Muscle layer of colon (tissue), 2 donors: ENCODE measurements at regions not wholly inside any gene's neighbourhood (a gene's known extent, or its start where the extent isn't known, plus 50 kb on each side); places are given as distances from the start of the nearest gene placed in this dataset.
"Not testable (repeated sequence)": the region's sequence is repeated elsewhere in the genome, so short reads cannot be mapped to it uniquely, and the experiment has no call there.

ENCODE experiments used
- H3K27ac ChIP-seq: one replicate; pipeline ENCODE4 v1.7.0; 2013; ENCODE audit warnings: low read depth, mild to moderate bottlenecking, low read length, moderate library complexity
- H3K27me3 ChIP-seq, 2 donors: one replicate each; pipeline ENCODE4 v1.7.0; 2013; ENCODE audit warnings: low read length in 2 of 2, mild to moderate bottlenecking in 2 of 2; ENCODE audit not compliant: insufficient read depth in 2 of 2, control insufficient read depth in 1 of 2
- H3K36me3 ChIP-seq: one replicate; pipeline ENCODE4 v1.7.0; 2013; ENCODE audit warnings: mild to moderate bottlenecking, low read length; ENCODE audit not compliant: insufficient read depth
- H3K4me1 ChIP-seq: one replicate; pipeline ENCODE4 v1.7.0; 2013; ENCODE audit warnings: mild to moderate bottlenecking, low read length; ENCODE audit not compliant: insufficient read depth
- H3K4me3 ChIP-seq, 2 donors: one replicate each; pipeline ENCODE4 v1.7.0; 2013; ENCODE audit warnings: low read length in 2 of 2, low read depth in 1 of 2, mild to moderate bottlenecking in 1 of 2, moderate library complexity in 1 of 2
- H3K9ac ChIP-seq: one replicate; pipeline ENCODE4 v1.7.0; 2013; ENCODE audit warnings: low read length
- H3K9me3 ChIP-seq: one replicate; pipeline ENCODE4 v1.7.0; 2013; ENCODE audit warnings: mild to moderate bottlenecking, low read length
- donor health status: abdominal sarcoma.
- donor health status: Adenocarcinoma of cecum.

DNA sequence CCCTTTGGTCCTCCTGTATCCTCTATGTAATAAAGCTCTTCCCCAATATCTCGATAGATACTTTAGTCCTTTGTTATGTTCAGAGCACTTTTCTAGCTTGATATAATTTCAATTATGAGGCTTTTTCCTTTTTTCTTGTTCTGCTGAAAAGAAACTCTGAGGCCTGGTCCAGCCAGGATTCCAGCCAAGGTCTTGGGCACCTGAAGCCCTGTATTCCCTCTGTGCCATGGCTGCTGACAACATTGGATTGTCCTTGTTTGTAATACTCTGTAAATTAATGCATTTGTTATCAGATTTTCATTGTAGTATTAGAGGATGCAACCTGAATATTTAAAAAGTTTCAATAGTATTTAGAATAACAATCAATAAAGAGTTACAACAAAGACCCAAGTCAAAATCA, 67.9 kb upstream of the ADAMTS5 start:
- H3K27ac ChIP-seq: no peak overlapping the region
- no peaks in the 10 kb centered on the region for H3K9me3 ChIP-seq
- H3K36me3 ChIP-seq: no peaks in the 10 kb centered on the region
- H3K27me3 ChIP-seq: no peaks in the 10 kb centered on the region
- H3K9ac ChIP-seq: no peak overlapping the region
- no peak overlapping the region for H3K4me3 ChIP-seq
- H3K4me1 ChIP-seq: peaks cover 7% of the 10 kb centered on the region

GRCh38 chr21:27033471-27033870, 66.6 kb upstream of the ADAMTS5 start:
- H3K36me3 ChIP-seq: no peaks in the 10 kb centered on the region
- no peak overlapping the region for H3K9ac ChIP-seq
- H3K27ac ChIP-seq: no peak overlapping the region
- no peaks in the 10 kb centered on the region for H3K27me3 ChIP-seq
- H3K9me3 ChIP-seq: no peaks in the 10 kb centered on the region
- H3K4me1 ChIP-seq: peaks cover 7% of the 10 kb centered on the region
- H3K4me3 ChIP-seq: no peak overlapping the region

DNA sequence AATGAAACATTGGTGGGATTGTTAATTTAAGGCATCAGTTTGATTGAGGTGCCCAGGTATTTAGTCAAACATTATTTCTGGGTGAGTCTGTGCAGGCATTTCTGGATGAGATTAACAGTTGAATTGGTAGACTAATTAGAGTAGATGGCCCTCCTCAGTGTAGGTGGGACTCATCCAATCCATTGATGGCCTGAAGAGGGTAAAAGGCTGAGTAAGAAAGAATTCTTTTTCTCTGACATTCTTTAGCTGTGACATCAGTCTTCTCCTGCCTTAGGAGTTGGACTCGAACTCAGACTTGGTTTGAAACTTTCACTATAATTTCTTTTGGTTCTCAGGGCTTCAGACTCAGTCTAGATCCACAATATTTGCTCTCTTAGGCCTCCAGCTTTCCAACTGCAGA, 59.6 kb upstream of the ADAMTS5 start:
- Histone ChIP-seq H3K9me3 (no peaks in the 10 kb centered on the region), H3K36me3 (no peaks in the 10 kb centered on the region), H3K27ac (no peak overlapping the region), H3K4me1 (no peaks in the 10 kb centered on the region), H3K27me3 (no peaks in the 10 kb centered on the region), H3K9ac (no peak overlapping the region), H3K4me3 (no peak overlapping the region)

DNA sequence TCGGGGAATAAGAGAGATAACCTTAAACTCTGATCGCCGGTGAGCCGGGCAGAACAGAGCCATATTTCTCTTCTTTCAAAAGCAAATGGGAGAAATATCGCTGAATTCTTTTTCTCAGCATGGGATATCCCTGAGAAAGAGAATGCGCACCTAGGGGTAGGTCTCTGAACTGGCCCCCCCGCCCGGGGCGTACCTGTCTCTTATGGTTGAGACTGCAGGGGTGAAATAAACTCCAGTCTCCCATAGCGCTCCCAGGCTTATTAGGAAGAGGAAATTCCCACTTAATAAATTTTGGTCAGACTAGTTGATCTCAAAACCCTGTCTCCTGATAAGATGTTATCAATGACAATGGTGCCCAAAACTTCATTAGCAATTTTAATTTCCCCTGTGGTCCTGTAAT, 58.8 kb upstream of the ADAMTS5 start:
- not testable (repeated sequence) for H3K27ac ChIP-seq, H3K9me3 ChIP-seq, H3K4me3 ChIP-seq, H3K4me1 ChIP-seq, H3K9ac ChIP-seq, H3K27me3 ChIP-seq, H3K36me3 ChIP-seq

GRCh38 chr21:27024971-27025370, 58.1 kb upstream of the ADAMTS5 start:
- no peaks in the 10 kb centered on the region for H3K36me3 ChIP-seq
- H3K4me1 ChIP-seq: no peaks in the 10 kb centered on the region
- H3K9me3 ChIP-seq: no peaks in the 10 kb centered on the region
- H3K4me3 ChIP-seq: no peak overlapping the region
- H3K27me3 ChIP-seq: no peaks in the 10 kb centered on the region
- no peak overlapping the region for H3K9ac ChIP-seq
- H3K27ac ChIP-seq: no peak overlapping the region

GRCh38 chr21:27024301-27024700, 57.4 kb upstream of the ADAMTS5 start:
- Histone ChIP-seq H3K4me1 (no peaks in the 10 kb centered on the region), H3K27ac (no peak overlapping the region), H3K9me3 (no peaks in the 10 kb centered on the region), H3K9ac (no peak overlapping the region), H3K4me3 (no peak overlapping the region), H3K27me3 (no peaks in the 10 kb centered on the region), H3K36me3 (no peaks in the 10 kb centered on the region)

DNA sequence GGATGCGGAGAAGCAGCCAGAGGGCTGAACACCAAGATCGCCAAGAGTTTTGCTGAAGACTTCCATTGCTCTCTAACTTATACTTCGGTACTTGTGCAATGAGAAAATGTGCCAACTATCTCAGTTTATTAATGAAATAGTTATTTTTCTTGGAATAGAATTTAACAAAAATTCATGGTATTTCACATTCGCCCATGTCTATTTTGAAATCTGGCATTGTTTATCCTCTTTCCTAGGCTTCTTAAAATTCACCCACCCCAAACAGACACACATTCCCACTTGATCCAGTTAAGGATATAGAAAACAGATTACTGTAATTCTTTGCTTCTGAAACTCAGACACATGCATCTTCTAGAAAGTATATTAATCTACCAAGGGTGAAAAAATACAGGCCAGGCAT, 56.3 kb upstream of the ADAMTS5 start:
- Histone ChIP-seq H3K9me3 (no peaks in the 10 kb centered on the region), H3K27me3 (no peaks in the 10 kb centered on the region), H3K27ac (no peak overlapping the region), H3K36me3 (no peaks in the 10 kb centered on the region), H3K9ac (no peak overlapping the region), H3K4me3 (no peak overlapping the region), H3K4me1 (no peaks in the 10 kb centered on the region)

- Histone ChIP-seq H3K27me3 (no peaks in the 10 kb centered on the region), H3K36me3 (no peaks in the 10 kb centered on the region), H3K9ac (no peak overlapping the region), H3K9me3 (no peaks in the 10 kb centered on the region), H3K27ac (no peak overlapping the region), H3K4me1 (no peaks in the 10 kb centered on the region), H3K4me3 (no peak overlapping the region)
Measured at GRCh38 chr21:27021801-27022200, 54.9 kb upstream of the ADAMTS5 start.

DNA sequence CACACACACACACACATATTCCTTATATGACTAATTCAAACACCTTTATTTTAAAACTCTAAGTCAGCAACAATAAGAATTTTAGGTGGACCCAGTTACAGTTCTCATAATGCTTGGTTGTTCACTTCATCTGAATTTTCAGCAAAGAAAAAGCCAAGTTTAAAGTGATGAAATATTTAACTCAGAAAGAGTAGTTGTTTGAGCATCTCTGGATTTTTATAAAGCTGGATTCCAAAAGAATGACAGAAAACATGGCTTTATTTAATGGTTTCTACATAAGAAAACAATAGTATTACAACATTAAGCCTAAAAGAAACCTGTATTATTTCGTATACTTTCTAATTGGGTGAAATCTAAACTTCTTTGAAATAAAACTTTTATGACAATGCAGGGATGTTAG, 54.2 kb upstream of the ADAMTS5 start:
- H3K4me1 ChIP-seq: no peaks in the 10 kb centered on the region

DNA sequence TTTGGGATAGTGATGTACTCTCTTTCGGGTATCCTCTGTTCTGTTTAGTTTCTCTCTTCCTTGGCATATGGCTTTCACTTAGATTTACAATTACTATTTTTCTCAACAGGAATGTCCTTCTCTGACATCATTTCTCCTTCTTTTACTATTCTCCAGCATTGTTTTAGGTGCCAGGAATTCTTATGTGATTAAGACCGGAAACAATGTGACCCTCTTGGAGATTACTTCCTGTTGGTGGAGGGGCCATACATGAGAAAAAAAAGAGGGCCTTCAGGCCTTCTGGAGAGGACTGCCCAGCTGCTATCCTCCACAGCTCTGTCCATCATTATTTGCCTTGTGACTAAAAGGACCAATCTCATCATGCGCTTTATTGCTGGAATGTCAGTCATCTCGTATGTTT, 50.4 kb upstream of the ADAMTS5 start:
- Histone ChIP-seq H3K27me3 (no peaks in the 10 kb centered on the region), H3K4me3 (no peak overlapping the region), H3K9me3 (no peaks in the 10 kb centered on the region), H3K36me3 (no peaks in the 10 kb centered on the region), H3K9ac (no peak overlapping the region), H3K27ac (no peak overlapping the region), H3K4me1 (no peaks in the 10 kb centered on the region)

More for the DNA sequence above, 54.2 kb upstream of the ADAMTS5 start:
- H3K4me3 ChIP-seq: no peak overlapping the region
- H3K27me3 ChIP-seq: no peaks in the 10 kb centered on the region
- H3K36me3 ChIP-seq: no peaks in the 10 kb centered on the region
- no peak overlapping the region for H3K27ac ChIP-seq
- no peaks in the 10 kb centered on the region for H3K9me3 ChIP-seq
- H3K9ac ChIP-seq: no peak overlapping the region
